ENCODE measurements at regions not wholly inside any gene's neighbourhood (a gene's known extent, or its start where the extent isn't known, plus 50 kb on each side); places are given as distances from the start of the nearest gene placed in this dataset.

GRCh38 chr3:181418233-181418632 is 293.5 kb upstream of the SOX2 start:
- TF ChIP-seq CTCF (conservative IDR thresholded peaks at IDR 0.05; ENCODE audit: low read depth, low read length) (no peak), EZH2 (IDR thresholded peaks at IDR 0.05; ENCODE audit: borderline replicate concordance, low read depth, low read length, poor library complexity, severe bottlenecking) (no peak)

Measured in A673 (cell line).